ENCODE measurements at regions not wholly inside any gene's neighbourhood (a gene's known extent, or its start where the extent isn't known, plus 50 kb on each side); places are given as distances from the start of the nearest gene placed in this dataset.

GRCh38 chr2:194765723-194766122 is 891.3 kb upstream of the SLC39A10 start:
- TF ChIP-seq CTCF (conservative IDR thresholded peaks at IDR 0.05; ENCODE audit: low read length) = no peak
- no peak for DNase-seq (ENCODE audit: low read depth)
- H3K4me3 ChIP-seq (ENCODE audit: low read length) = no peak overlapping the region

- no peak for TF ChIP-seq CTCF (conservative IDR thresholded peaks at IDR 0.05; ENCODE audit: low read length)
- DNase-seq (ENCODE audit: low read depth) = no peak
- H3K4me3 ChIP-seq (ENCODE audit: low read length) = no peak overlapping the region
These were observed 906.1 kb upstream of the SLC39A10 start for GRCh38 chr2:194750926-194751325.

- no peak for TF ChIP-seq CTCF (conservative IDR thresholded peaks at IDR 0.05; ENCODE audit: low read length)
- no peak overlapping the region for H3K4me3 ChIP-seq (ENCODE audit: low read length)
- DNase-seq (ENCODE audit: low read depth) = no peak
These were observed 911.4 kb upstream of the SLC39A10 start for GRCh38 chr2:194745557-194746146.

- no peak overlapping the region for H3K4me3 ChIP-seq (ENCODE audit: low read length)
- TF ChIP-seq CTCF (conservative IDR thresholded peaks at IDR 0.05; ENCODE audit: low read length) = no peak
- no peak for DNase-seq (ENCODE audit: low read depth)
These were observed 914.3 kb upstream of the SLC39A10 start for GRCh38 chr2:194742706-194743105.

- TF ChIP-seq CTCF (conservative IDR thresholded peaks at IDR 0.05; ENCODE audit: low read length) = no peak
- H3K4me3 ChIP-seq (ENCODE audit: low read length) = no peak overlapping the region
- DNase-seq (ENCODE audit: low read depth) = no peak
These were observed 917.8 kb upstream of the SLC39A10 start for GRCh38 chr2:194739217-194739616.

GRCh38 chr2:194735837-194736542 is 921.0 kb upstream of the SLC39A10 start:
- DNase-seq (ENCODE audit: low read depth) = no peak
- no peak for TF ChIP-seq CTCF (conservative IDR thresholded peaks at IDR 0.05; ENCODE audit: low read length)
- H3K4me3 ChIP-seq (ENCODE audit: low read length) = no peak overlapping the region

- TF ChIP-seq CTCF (conservative IDR thresholded peaks at IDR 0.05; ENCODE audit: low read length) = no peak
- no peak for DNase-seq (ENCODE audit: low read depth)
- no peak overlapping the region for H3K4me3 ChIP-seq (ENCODE audit: low read length)
These were observed 926.8 kb upstream of the SLC39A10 start for GRCh38 chr2:194730266-194730665.
